Activated naive CD4-positive, alpha-beta T cell treated with anti-CD3 and anti-CD28 coated beads for 36 hours (primary cell): ENCODE measurements at regions not wholly inside any gene's neighbourhood (a gene's known extent, or its start where the extent isn't known, plus 50 kb on each side); places are given as distances from the start of the nearest gene placed in this dataset.

Experiments used
- CTCF ChIA-PET: fragments of 350-600 bp; sonication (Branson Sonifier 250); formaldehyde crosslinking; loops from one replicate; lab custom pipeline; 2021; ENCODE audit warnings: antibody characterized with exemption; lab: Charles Lee
- DNase-seq: peaks from one replicate; pipeline ENCODE4 v3.0.0-alpha.2; 2020
- H3K27ac Mint-ChIP-seq: one replicate; pipeline ENCODE4 v1.8.0; 2021; ENCODE audit warnings: mild to moderate bottlenecking, mixed read lengths
- H3K27me3 Mint-ChIP-seq: one replicate; pipeline ENCODE4 v1.8.0; 2021; ENCODE audit warnings: low read depth, mixed read lengths
- H3K36me3 Mint-ChIP-seq: one replicate; pipeline ENCODE4 v1.8.0; 2021; ENCODE audit warnings: low read depth, mixed read lengths
- H3K4me1 Mint-ChIP-seq: one replicate; pipeline ENCODE4 v1.8.0; 2021; ENCODE audit warnings: low read depth, mixed read lengths
- H3K4me3 Mint-ChIP-seq: one replicate; pipeline ENCODE4 v1.8.0; 2021; ENCODE audit warnings: mild to moderate bottlenecking, moderate library complexity, mixed read lengths
- H3K9me3 Mint-ChIP-seq: one replicate; pipeline ENCODE4 v1.8.0; 2021; ENCODE audit warnings: mixed read lengths
- intact Hi-C: fragments of 100-400 bp; cut with micrococcal nuclease; formaldehyde crosslinking; loops from one replicate; pipeline ENCODE4 v1.15.1; 2023

DNA sequence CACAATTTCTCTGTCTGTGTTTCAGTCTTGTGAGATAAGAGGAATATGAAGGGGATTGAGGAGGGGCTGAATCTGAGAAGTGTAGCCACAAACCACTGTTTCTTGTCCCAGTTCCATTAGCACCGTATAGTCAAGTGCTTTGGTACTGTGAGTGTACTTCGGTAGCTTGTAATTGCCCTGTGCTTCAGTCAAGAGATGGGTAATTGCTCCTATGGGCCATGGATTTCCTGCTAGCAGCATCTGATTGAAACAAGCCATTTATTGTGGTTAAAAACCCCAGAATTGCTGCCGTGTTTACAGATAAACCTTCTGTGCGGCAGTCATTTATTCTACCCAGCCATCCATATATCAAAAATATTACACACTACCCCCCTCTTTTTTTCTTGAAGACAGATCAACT lies 98.6 kb downstream of the MAT2B start:
- CTCF ChIA-PET: no interaction called here
- H3K36me3 Mint-ChIP-seq: no peaks in the 10 kb centered on the region
- H3K4me3 Mint-ChIP-seq: no peak overlapping the region
- peaks cover 21% of the 10 kb centered on the region for H3K27me3 Mint-ChIP-seq
- DNase-seq: no peak
- intact Hi-C loops: no loop called here
- no peaks in the 10 kb centered on the region for H3K9me3 Mint-ChIP-seq
- H3K4me1 Mint-ChIP-seq: no peaks in the 10 kb centered on the region
- no peak overlapping the region for H3K27ac Mint-ChIP-seq

DNA sequence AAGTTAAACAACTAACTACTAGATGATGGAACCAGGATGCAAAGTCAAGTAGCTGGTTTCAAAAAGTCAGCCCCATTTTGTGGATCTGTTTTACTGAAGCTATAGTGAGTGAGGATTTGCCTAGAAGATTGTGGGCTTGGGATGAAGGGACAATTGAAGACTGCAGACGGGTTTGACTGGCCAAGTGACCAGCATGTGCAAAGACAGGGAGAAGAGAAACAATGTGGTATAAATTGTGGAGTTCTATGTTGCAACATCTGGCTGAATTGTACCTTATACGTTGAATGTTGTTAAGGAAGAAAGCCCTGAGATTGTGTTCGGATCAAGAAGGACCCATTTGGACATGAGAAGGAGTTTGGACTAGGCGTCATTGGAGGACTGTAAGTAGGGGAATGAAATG lies 101.8 kb downstream of the MAT2B start:
- Mint-ChIP-seq H3K27ac (no peak overlapping the region), H3K36me3 (no peaks in the 10 kb centered on the region), H3K4me1 (no peaks in the 10 kb centered on the region), H3K4me3 (no peak overlapping the region), H3K27me3 (peaks cover 16% of the 10 kb centered on the region), H3K9me3 (no peaks in the 10 kb centered on the region)
- intact Hi-C loops: no loop called here
- no peak for DNase-seq
- CTCF ChIA-PET: no interaction called here

DNA sequence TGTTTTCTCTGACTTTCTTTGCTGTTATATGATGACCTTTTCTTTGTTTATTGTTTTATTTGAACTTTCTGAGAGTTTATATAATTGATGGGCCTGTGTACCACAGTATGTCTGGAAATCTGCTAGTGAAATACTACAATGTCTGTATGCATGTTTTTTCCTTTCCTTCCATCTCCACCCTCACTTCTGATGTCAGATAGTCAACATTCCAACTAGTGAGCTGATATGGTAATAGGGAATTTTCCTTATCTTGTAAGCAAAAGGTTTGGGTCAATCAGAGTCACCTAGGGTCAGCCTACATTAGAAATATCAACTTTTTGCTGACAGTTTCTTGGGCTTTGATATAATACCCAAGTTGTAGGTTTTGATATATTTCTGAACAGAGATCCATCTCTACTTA lies 103.2 kb downstream of the MAT2B start:
- intact Hi-C loops: no loop called here
- Mint-ChIP-seq H3K36me3 (no peaks in the 10 kb centered on the region), H3K4me1 (no peaks in the 10 kb centered on the region), H3K27ac (no peak overlapping the region), H3K4me3 (no peak overlapping the region), H3K9me3 (no peaks in the 10 kb centered on the region), H3K27me3 (peaks cover 16% of the 10 kb centered on the region)
- DNase-seq: no peak
- CTCF ChIA-PET: interaction anchor here (0.6 kb wide), 1 partner anchor 1669 kb away, joined by 4 read pairs; no protein-coding TSS in a partner anchor

- Mint-ChIP-seq H3K4me1 (no peaks in the 10 kb centered on the region), H3K4me3 (no peak overlapping the region), H3K36me3 (no peaks in the 10 kb centered on the region), H3K9me3 (no peaks in the 10 kb centered on the region), H3K27me3 (peaks cover 16% of the 10 kb centered on the region), H3K27ac (no peak overlapping the region)
- no peak for DNase-seq
- CTCF ChIA-PET: no interaction called here
- intact Hi-C loops: no loop called here
Measured at GRCh38 chr5:163609910-163610309, 104.5 kb downstream of the MAT2B start.

GRCh38 chr5:163612358-163613149 lies 107.1 kb downstream of the MAT2B start:
- Mint-ChIP-seq H3K27ac (no peak overlapping the region), H3K27me3 (peaks cover 6% of the 10 kb centered on the region), H3K4me1 (no peaks in the 10 kb centered on the region), H3K9me3 (no peaks in the 10 kb centered on the region), H3K36me3 (no peaks in the 10 kb centered on the region), H3K4me3 (no peak overlapping the region)
- intact Hi-C loops: no loop called here
- CTCF ChIA-PET: no interaction called here
- DNase-seq: no peak

DNA sequence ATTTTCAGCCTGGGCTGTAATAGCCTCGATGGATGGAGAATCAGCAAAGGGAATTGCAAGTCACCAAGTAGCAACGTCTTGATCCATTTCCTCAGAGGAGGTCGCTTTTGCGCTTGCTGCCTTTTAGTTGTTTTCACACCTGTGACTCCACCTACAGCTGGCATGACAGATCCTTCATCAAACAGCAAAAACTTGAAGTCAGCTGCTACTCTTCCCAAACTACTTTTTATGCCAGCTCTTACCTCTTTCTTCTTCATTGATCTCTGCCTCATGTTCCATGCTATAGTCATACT lies 107.7 kb downstream of the MAT2B start:
- CTCF ChIA-PET: no interaction called here
- intact Hi-C loops: no loop called here

GRCh38 chr5:163614787-163615186 lies 109.4 kb downstream of the MAT2B start:
- H3K27ac Mint-ChIP-seq: no peak overlapping the region
- CTCF ChIA-PET: no interaction called here
- H3K9me3 Mint-ChIP-seq: no peaks in the 10 kb centered on the region
- no peaks in the 10 kb centered on the region for H3K36me3 Mint-ChIP-seq
- H3K27me3 Mint-ChIP-seq: peaks cover 5% of the 10 kb centered on the region
- intact Hi-C loops: no loop called here
- no peak overlapping the region for H3K4me3 Mint-ChIP-seq
- H3K4me1 Mint-ChIP-seq: no peaks in the 10 kb centered on the region
- no peak for DNase-seq

More for the DNA sequence above, 107.7 kb downstream of the MAT2B start:
- H3K36me3 Mint-ChIP-seq: no peaks in the 10 kb centered on the region
- H3K27ac Mint-ChIP-seq: no peak overlapping the region
- DNase-seq: no peak
- H3K4me1 Mint-ChIP-seq: no peaks in the 10 kb centered on the region
- H3K4me3 Mint-ChIP-seq: no peak overlapping the region
- H3K9me3 Mint-ChIP-seq: no peaks in the 10 kb centered on the region
- peaks cover 6% of the 10 kb centered on the region for H3K27me3 Mint-ChIP-seq

DNA sequence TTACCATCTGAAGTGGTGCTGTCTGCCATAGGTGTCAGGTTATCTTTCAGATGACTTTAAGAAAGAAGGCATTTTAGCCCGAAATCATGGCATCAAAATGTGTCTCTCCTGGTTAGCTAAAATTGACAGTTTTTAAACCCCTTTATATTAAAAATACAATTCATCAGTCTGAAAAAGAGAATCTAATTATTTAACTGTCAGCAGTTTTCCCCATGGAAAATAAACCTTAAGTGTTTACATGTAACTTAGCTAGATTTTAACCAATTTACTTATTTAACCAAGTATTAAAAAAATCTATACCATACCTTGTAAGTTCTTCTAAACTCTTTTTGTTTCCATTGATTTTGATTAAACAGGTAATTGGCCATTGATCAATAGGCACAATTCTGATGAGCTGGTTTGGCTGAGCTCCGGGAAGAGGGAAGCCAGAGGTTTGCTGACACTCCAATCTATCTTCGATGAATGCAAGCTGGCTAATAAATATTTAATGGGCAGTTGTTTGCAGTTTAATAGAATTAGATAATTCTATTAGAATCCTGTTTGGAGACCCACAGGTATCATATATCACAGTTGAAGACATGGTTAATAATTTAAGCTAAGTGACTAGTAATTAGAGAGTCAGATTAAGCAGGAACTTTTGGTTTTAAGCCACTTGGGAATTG lies 114.0 kb downstream of the MAT2B start:
- intact Hi-C loops: no loop called here
- no peak overlapping the region for H3K4me3 Mint-ChIP-seq
- no peak overlapping the region for H3K27ac Mint-ChIP-seq
- no peaks in the 10 kb centered on the region for H3K4me1 Mint-ChIP-seq
- no peaks in the 10 kb centered on the region for H3K9me3 Mint-ChIP-seq
- H3K27me3 Mint-ChIP-seq: peaks cover 8% of the 10 kb centered on the region
- H3K36me3 Mint-ChIP-seq: no peaks in the 10 kb centered on the region
- CTCF ChIA-PET: no interaction called here
- no peak for DNase-seq

DNA sequence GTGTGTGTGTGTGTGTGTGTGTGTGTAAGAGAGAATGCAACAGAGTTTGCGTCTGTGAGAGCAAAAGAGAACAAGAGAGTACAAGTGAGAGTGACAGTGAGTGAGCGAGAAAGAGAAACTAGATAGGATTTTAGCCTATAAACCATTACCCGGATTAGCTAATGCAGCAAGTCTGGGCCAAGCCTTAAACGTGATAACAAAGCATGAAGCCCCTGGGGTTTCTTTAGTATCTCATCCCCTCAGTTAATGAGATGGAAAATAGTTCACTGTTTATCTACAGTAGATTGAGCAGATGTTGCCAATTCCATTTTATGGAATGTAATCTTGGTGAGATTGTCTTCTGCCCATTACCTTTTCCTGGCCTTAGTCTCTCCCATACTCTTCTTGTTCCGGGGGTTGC lies 114.5 kb downstream of the MAT2B start:
- intact Hi-C loops: no loop called here
- CTCF ChIA-PET: no interaction called here
- H3K27ac Mint-ChIP-seq: no peak overlapping the region
- no peaks in the 10 kb centered on the region for H3K36me3 Mint-ChIP-seq
- H3K4me3 Mint-ChIP-seq: no peak overlapping the region
- peaks cover 8% of the 10 kb centered on the region for H3K27me3 Mint-ChIP-seq
- DNase-seq: no peak
- H3K9me3 Mint-ChIP-seq: no peaks in the 10 kb centered on the region
- H3K4me1 Mint-ChIP-seq: no peaks in the 10 kb centered on the region

GRCh38 chr5:163622799-163623198 lies 117.4 kb downstream of the MAT2B start:
- H3K4me1 Mint-ChIP-seq: no peaks in the 10 kb centered on the region

GRCh38 chr5:163623524-163623923 lies 118.1 kb downstream of the MAT2B start:
- no peak for DNase-seq
- CTCF ChIA-PET: no interaction called here

More at GRCh38 chr5:163622799-163623198, 117.4 kb downstream of the MAT2B start:
- Mint-ChIP-seq H3K36me3 (no peaks in the 10 kb centered on the region), H3K27ac (no peak overlapping the region), H3K9me3 (no peaks in the 10 kb centered on the region), H3K4me3 (no peak overlapping the region), H3K27me3 (peaks cover 8% of the 10 kb centered on the region)
- intact Hi-C loops: no loop called here
- CTCF ChIA-PET: no interaction called here
- DNase-seq: no peak

DNA sequence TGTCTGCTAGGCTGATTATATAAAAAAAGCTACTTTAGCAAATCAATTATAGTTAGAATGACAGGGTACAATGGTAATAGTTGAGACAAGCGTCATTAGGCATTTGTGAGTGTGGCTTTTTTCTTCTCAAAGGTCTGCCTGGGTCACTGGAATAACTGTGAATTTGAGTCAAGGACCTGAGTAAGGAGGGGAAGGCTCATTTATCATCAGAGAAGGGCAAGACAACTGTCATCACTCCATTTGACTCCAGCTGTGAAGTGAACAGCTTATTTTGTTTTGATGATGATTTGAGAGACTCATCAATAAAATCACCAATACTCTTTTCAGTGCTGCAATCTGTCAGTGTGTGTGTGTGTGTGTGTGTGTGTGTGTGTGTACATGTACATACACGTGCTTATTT lies 118.6 kb downstream of the MAT2B start:
- H3K27me3 Mint-ChIP-seq: peaks cover 8% of the 10 kb centered on the region
- no peaks in the 10 kb centered on the region for H3K9me3 Mint-ChIP-seq
- no peak for DNase-seq
- H3K4me1 Mint-ChIP-seq: no peaks in the 10 kb centered on the region
- CTCF ChIA-PET: no interaction called here
- H3K4me3 Mint-ChIP-seq: no peak overlapping the region
- intact Hi-C loops: no loop called here
- no peaks in the 10 kb centered on the region for H3K36me3 Mint-ChIP-seq
- no peak overlapping the region for H3K27ac Mint-ChIP-seq

More at GRCh38 chr5:163623524-163623923, 118.1 kb downstream of the MAT2B start:
- Mint-ChIP-seq H3K27me3 (peaks cover 8% of the 10 kb centered on the region), H3K27ac (no peak overlapping the region), H3K36me3 (no peaks in the 10 kb centered on the region), H3K9me3 (no peaks in the 10 kb centered on the region), H3K4me1 (no peaks in the 10 kb centered on the region), H3K4me3 (no peak overlapping the region)
- intact Hi-C loops: no loop called here

DNA sequence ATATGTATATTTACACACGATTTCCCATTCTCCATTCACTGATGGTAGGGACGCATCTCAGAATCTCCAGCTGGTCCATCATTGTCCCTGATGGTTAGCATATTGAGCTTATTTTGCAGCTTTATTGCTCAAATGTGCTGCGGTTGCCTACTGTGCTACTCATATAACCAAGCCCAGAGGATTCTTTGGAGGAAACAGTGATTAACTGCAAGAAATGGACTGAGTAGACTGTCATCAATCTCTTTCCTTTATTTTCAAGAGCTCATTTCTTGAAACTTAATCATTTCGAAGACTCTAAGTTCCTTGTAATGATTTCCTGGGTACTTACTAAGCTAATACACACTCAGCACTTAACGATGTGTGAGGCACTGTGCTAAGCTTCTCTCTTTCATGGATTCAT lies 119.0 kb downstream of the MAT2B start:
- H3K4me3 Mint-ChIP-seq: no peak overlapping the region
- H3K27me3 Mint-ChIP-seq: peaks cover 8% of the 10 kb centered on the region
- no peaks in the 10 kb centered on the region for H3K9me3 Mint-ChIP-seq
- H3K4me1 Mint-ChIP-seq: no peaks in the 10 kb centered on the region
- H3K36me3 Mint-ChIP-seq: no peaks in the 10 kb centered on the region
- intact Hi-C loops: no loop called here
- no peak overlapping the region for H3K27ac Mint-ChIP-seq
- CTCF ChIA-PET: no interaction called here
- no peak for DNase-seq
